Erythroblast (primary cell): ENCODE measurements at regions not wholly inside any gene's neighbourhood (a gene's known extent, or its start where the extent isn't known, plus 50 kb on each side); places are given as distances from the start of the nearest gene placed in this dataset.

Experiments used
- GATA1 ChIP-seq: IDR thresholded peaks from 2 replicates; pipeline ENCODE4 v1.6.1; 2011; ENCODE audit warnings: low read depth, mild to moderate bottlenecking, control low read depth, low read length, moderate library complexity
- POLR2A ChIP-seq: IDR thresholded peaks from 2 replicates; pipeline ENCODE4 v1.6.1; 2011; ENCODE audit warnings: mild to moderate bottlenecking, low read length

- TF ChIP-seq POLR2A = no peak
- TF ChIP-seq GATA1 = no peak
Observed at GRCh38 chrX:117095393-117095792, 632.6 kb upstream of the CT83 start.
